ENCODE measurements at regions not wholly inside any gene's neighbourhood (a gene's known extent, or its start where the extent isn't known, plus 50 kb on each side); places are given as distances from the start of the nearest gene placed in this dataset.
"Not testable (repeated sequence)": the region's sequence is repeated elsewhere in the genome, so short reads cannot be mapped to it uniquely, and the experiment has no call there.

- no peak for DNase-seq (ENCODE audit: low read depth)
- TF ChIP-seq MYC (IDR thresholded peaks at IDR 0.05; ENCODE audit: low read depth, low read length) (no peak), CTCF (IDR thresholded peaks at IDR 0.05; ENCODE audit: low read depth, low read length) (no peak)
- H3K4me3 ChIP-seq (ENCODE audit: low read depth, low read length): no peak overlapping the region
Measured at GRCh38 chr9:22976454-22976853, 529.8 kb downstream of the DMRTA1 start.

GRCh38 chr9:22980429-22980828, 533.8 kb downstream of the DMRTA1 start:
- DNase-seq (ENCODE audit: low read depth); H3K4me3 ChIP-seq (ENCODE audit: low read depth, low read length): not testable (repeated sequence)

- no peak for DNase-seq (ENCODE audit: low read depth)
- H3K4me3 ChIP-seq (ENCODE audit: low read depth, low read length): no peak overlapping the region
- TF ChIP-seq POLR2A (IDR thresholded peaks at IDR 0.05; ENCODE audit: extremely low read depth, insufficient read length) (no peak), MAX (IDR thresholded peaks at IDR 0.05; ENCODE audit: low read depth, low read length) (no peak), MYC (IDR thresholded peaks at IDR 0.05; ENCODE audit: low read depth, low read length) (no peak)
Measured at GRCh38 chr9:22986556-22986955, 539.9 kb downstream of the DMRTA1 start.

- no peak for DNase-seq (ENCODE audit: low read depth)
- H3K4me3 ChIP-seq (ENCODE audit: low read depth, low read length): no peak overlapping the region
- TF ChIP-seq CTCF (IDR thresholded peaks at IDR 0.05; ENCODE audit: low read depth, low read length) (no peak), POLR2A (IDR thresholded peaks at IDR 0.05; ENCODE audit: extremely low read depth, insufficient read length) (no peak), MAX (IDR thresholded peaks at IDR 0.05; ENCODE audit: low read depth, low read length) (no peak), MYC (IDR thresholded peaks at IDR 0.05; ENCODE audit: low read depth, low read length) (no peak)
Measured at GRCh38 chr9:22990349-22990748, 543.7 kb downstream of the DMRTA1 start.

GRCh38 chr9:22992780-22993179, 546.2 kb downstream of the DMRTA1 start:
- H3K4me3 ChIP-seq (ENCODE audit: low read depth, low read length): no peak overlapping the region
- TF ChIP-seq POLR2A (IDR thresholded peaks at IDR 0.05; ENCODE audit: extremely low read depth, insufficient read length): no peak
- no peak for TF ChIP-seq MAX (IDR thresholded peaks at IDR 0.05; ENCODE audit: low read depth, low read length)
- TF ChIP-seq CTCF (IDR thresholded peaks at IDR 0.05; ENCODE audit: low read depth, low read length): no peak
- TF ChIP-seq MYC (IDR thresholded peaks at IDR 0.05; ENCODE audit: low read depth, low read length): no peak
- DNase-seq (ENCODE audit: low read depth): no peak

GRCh38 chr9:22997923-22998322, 551.3 kb downstream of the DMRTA1 start:
- no peak for DNase-seq (ENCODE audit: low read depth)
- H3K4me3 ChIP-seq (ENCODE audit: low read depth, low read length): no peak overlapping the region
- no peak for TF ChIP-seq POLR2A (IDR thresholded peaks at IDR 0.05; ENCODE audit: extremely low read depth, insufficient read length)
- no peak for TF ChIP-seq MYC (IDR thresholded peaks at IDR 0.05; ENCODE audit: low read depth, low read length)
- no peak for TF ChIP-seq CTCF (IDR thresholded peaks at IDR 0.05; ENCODE audit: low read depth, low read length)
- no peak for TF ChIP-seq MAX (IDR thresholded peaks at IDR 0.05; ENCODE audit: low read depth, low read length)

- H3K4me3 ChIP-seq (ENCODE audit: low read depth, low read length): no peak overlapping the region
- no peak for TF ChIP-seq CTCF (IDR thresholded peaks at IDR 0.05; ENCODE audit: low read depth, low read length)
- no peak for TF ChIP-seq MYC (IDR thresholded peaks at IDR 0.05; ENCODE audit: low read depth, low read length)
- TF ChIP-seq POLR2A (IDR thresholded peaks at IDR 0.05; ENCODE audit: extremely low read depth, insufficient read length): no peak
- no peak for TF ChIP-seq MAX (IDR thresholded peaks at IDR 0.05; ENCODE audit: low read depth, low read length)
- DNase-seq (ENCODE audit: low read depth): no peak
Measured at GRCh38 chr9:23005156-23005555, 558.5 kb downstream of the DMRTA1 start.
